Mesenchymal stem cell (in vitro differentiated cells and primary cell): ENCODE measurements at regions not wholly inside any gene's neighbourhood (a gene's known extent, or its start where the extent isn't known, plus 50 kb on each side); places are given as distances from the start of the nearest gene placed in this dataset.

Source experiments
- DNase-seq: peaks from one replicate; pipeline ENCODE4 v3.0.0-alpha.2; 2013
- H2AFZ ChIP-seq: one replicate; pipeline ENCODE4 v1.6.1; 2013; ENCODE audit warnings: low read depth, mild to moderate bottlenecking, control low read depth, inconsistent platforms, low read length, moderate library complexity
- H2AK5ac ChIP-seq: 2 replicates; pipeline ENCODE4 v1.6.1; 2013; ENCODE audit warnings: low read length, moderate library complexity, mild to moderate bottlenecking, inconsistent platforms; ENCODE audit not compliant: severe bottlenecking
- H2BK120ac ChIP-seq: one replicate; pipeline ENCODE4 v1.6.1; 2013; ENCODE audit warnings: low read depth, mild to moderate bottlenecking, inconsistent platforms, low read length, moderate library complexity
- H2BK12ac ChIP-seq, 2 experiments: one replicate each; pipeline ENCODE4 v1.6.1; 2013; ENCODE audit warnings: inconsistent platforms in 2 of 2, low read length in 2 of 2, mild to moderate bottlenecking in 2 of 2, moderate library complexity in 2 of 2, control low read depth in 1 of 2
- H2BK15ac ChIP-seq: one replicate; pipeline ENCODE4 v1.6.1; 2013; ENCODE audit warnings: mild to moderate bottlenecking, low read depth, inconsistent platforms; ENCODE audit not compliant: poor library complexity, severe bottlenecking
- H2BK5ac ChIP-seq: 2 replicates; pipeline ENCODE4 v1.6.1; 2013; ENCODE audit warnings: low read depth, mild to moderate bottlenecking, low read length, control low read depth, inconsistent platforms; ENCODE audit not compliant: poor library complexity, severe bottlenecking
- H3K14ac ChIP-seq, 2 experiments: one replicate each; pipeline ENCODE4 v1.6.1; 2013; ENCODE audit warnings: inconsistent platforms in 2 of 2, low read length in 2 of 2, control low read depth in 1 of 2, mild to moderate bottlenecking in 1 of 2, moderate library complexity in 1 of 2
- H3K18ac ChIP-seq, 2 experiments: one replicate each; pipeline ENCODE4 v1.6.1; 2013; ENCODE audit warnings: inconsistent platforms in 2 of 2, low read length in 2 of 2, control low read depth in 1 of 2, low read depth in 1 of 2, mild to moderate bottlenecking in 1 of 2
- H3K23ac ChIP-seq, 2 experiments: one replicate each; pipeline ENCODE4 v1.6.1; 2013; ENCODE audit warnings: inconsistent platforms in 2 of 2, low read length in 2 of 2, mild to moderate bottlenecking in 2 of 2, moderate library complexity in 2 of 2, control low read depth in 1 of 2
- H3K27ac ChIP-seq: 2 replicates; pipeline ENCODE4 v1.5.1; 2013; ENCODE audit warnings: mild to moderate bottlenecking, moderate library complexity, low read length, control low read depth, inconsistent platforms; ENCODE audit not compliant: poor library complexity, severe bottlenecking
- H3K27me3 ChIP-seq, 2 experiments: 2 replicates each; pipeline versions ENCODE4 v1.6.1 to v1.7.0; 2013; ENCODE audit warnings: low read length in 2 of 2, mild to moderate bottlenecking in 2 of 2, moderate library complexity in 2 of 2, control low read depth in 1 of 2, inconsistent platforms in 1 of 2; ENCODE audit not compliant: control insufficient read depth in 1 of 2, insufficient read depth in 1 of 2
- H3K36me3 ChIP-seq, 2 experiments: 2 replicates each; pipeline versions ENCODE4 v1.6.1 to v1.7.0; 2013; ENCODE audit warnings: low read length in 2 of 2, control low read depth in 1 of 2, inconsistent platforms in 1 of 2, low read depth in 1 of 2, mild to moderate bottlenecking in 1 of 2; ENCODE audit not compliant: insufficient read depth in 2 of 2, control insufficient read depth in 1 of 2
- H3K4ac ChIP-seq, 2 experiments: one replicate each; pipeline ENCODE4 v1.6.1; 2013; ENCODE audit warnings: inconsistent platforms in 2 of 2, low read length in 2 of 2, mild to moderate bottlenecking in 2 of 2, moderate library complexity in 2 of 2, control low read depth in 1 of 2, low read depth in 1 of 2
- H3K4me1 ChIP-seq: 2 replicates; pipeline ENCODE4 v1.6.1; 2013; ENCODE audit warnings: low read depth, low read length, control low read depth; ENCODE audit not compliant: control insufficient read depth, insufficient read depth
- H3K4me2 ChIP-seq: 2 replicates; pipeline ENCODE4 v1.6.1; 2013; ENCODE audit warnings: low read length, mild to moderate bottlenecking, inconsistent platforms; ENCODE audit not compliant: poor library complexity, severe bottlenecking
- H3K4me3 ChIP-seq, 2 experiments: 2 replicates each; pipeline versions ENCODE4 v1.5.1 to v1.7.0; 2013; ENCODE audit warnings: low read length in 2 of 2, mild to moderate bottlenecking in 2 of 2, control low read depth in 1 of 2, low read depth in 1 of 2; ENCODE audit not compliant: insufficient read depth in 1 of 2
- H3K79me1 ChIP-seq: replicated peaks from 2 replicates; pipeline ENCODE4 v1.6.1; 2013; ENCODE audit warnings: mild to moderate bottlenecking, control low read depth, low read length, inconsistent platforms; ENCODE audit not compliant: poor library complexity, severe bottlenecking
- H3K9ac ChIP-seq: 2 replicates; pipeline ENCODE4 v1.7.0; 2013; ENCODE audit warnings: mild to moderate bottlenecking, low read length, moderate library complexity
- H3K9me3 ChIP-seq: 2 replicates; pipeline ENCODE4 v1.7.0; 2013; ENCODE audit warnings: mild to moderate bottlenecking, low read length; ENCODE audit not compliant: control insufficient read depth
- H4K8ac ChIP-seq: one replicate; pipeline ENCODE4 v1.6.1; 2013; ENCODE audit warnings: inconsistent platforms, mild to moderate bottlenecking, low read length, moderate library complexity
- H4K91ac ChIP-seq: one replicate; pipeline ENCODE4 v1.6.1; 2013; ENCODE audit warnings: mild to moderate bottlenecking, low read length, inconsistent platforms
- WGBS: methylation state at CpG from one replicate; pipeline ENCODE4 v1.1.7; 2013; ENCODE audit warnings: mixed read lengths; 5-methylcytosine and 5-hydroxymethylcytosine counted together

DNA sequence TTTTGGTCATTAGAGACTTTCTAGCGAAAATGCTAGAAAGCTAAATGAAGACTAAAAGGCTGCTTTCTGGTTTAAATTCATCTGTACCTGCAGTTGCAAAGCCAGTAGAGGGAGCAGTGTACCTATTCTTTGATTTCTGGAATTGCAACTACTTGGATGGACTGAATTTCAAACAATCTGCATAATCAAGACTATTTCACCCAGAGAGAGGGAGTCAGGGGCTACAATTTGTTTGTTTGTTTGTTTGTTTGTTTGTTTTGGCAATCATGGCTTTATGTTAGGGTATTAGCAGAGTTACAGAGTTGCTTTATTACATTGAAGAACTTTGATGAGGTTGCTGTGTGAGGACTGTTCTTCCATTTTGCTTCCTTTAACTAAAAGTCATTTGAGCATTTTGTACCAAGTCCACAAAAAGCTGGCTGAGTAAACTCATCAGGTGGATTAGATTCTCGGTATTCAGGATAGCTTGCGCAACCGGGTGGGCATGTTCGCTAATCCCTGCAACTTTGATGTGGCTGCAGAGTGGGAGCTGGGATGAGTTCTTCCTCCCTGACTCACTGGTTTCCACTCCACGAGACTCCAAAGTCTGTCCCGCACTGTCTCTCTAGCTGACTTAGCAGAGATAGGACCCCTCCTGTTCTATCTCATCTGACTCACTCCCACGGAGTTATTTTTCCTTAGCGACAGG lies 80.0 kb upstream of the TUT7 start:
- no peak overlapping the region for H3K23ac ChIP-seq
- H3K4me3 ChIP-seq = peak overlapping the region in 1 of 2 experiments; percentile 67
- no peak overlapping the region for H2BK12ac ChIP-seq
- H2AFZ ChIP-seq = no peak overlapping the region
- DNase-seq = peak; percentile 80
- peak overlapping the region; percentile 84 for H3K27ac ChIP-seq
- H3K9ac ChIP-seq = peak overlapping the region; percentile 79
- peak overlapping the region; percentile 66 for H3K4me2 ChIP-seq
- H4K8ac ChIP-seq = no peak overlapping the region
- H2BK15ac ChIP-seq = no peak overlapping the region
- peak overlapping the region in 1 of 2 experiments; percentile 62 for H3K18ac ChIP-seq
- H4K91ac ChIP-seq = no peak overlapping the region
- no peak overlapping the region for H3K14ac ChIP-seq
- no peak overlapping the region for H2BK120ac ChIP-seq
- 20% methylated on average over 9 of the region's 9 CpGs for WGBS
- H3K79me1 ChIP-seq = no peaks in the 10 kb centered on the region
- H3K36me3 ChIP-seq = no peaks in the 10 kb centered on the region
- no peak overlapping the region for H3K4ac ChIP-seq
- H3K9me3 ChIP-seq = peaks cover 12% of the 10 kb centered on the region
- no peaks in the 10 kb centered on the region for H3K27me3 ChIP-seq
- H2BK5ac ChIP-seq = peak overlapping the region; percentile 31
- H3K4me1 ChIP-seq = peaks cover 3% of the 10 kb centered on the region
- no peak overlapping the region for H2AK5ac ChIP-seq

- 68% methylated on average over 10 of the region's 10 CpGs for WGBS
- Histone ChIP-seq H2BK12ac (no peak overlapping the region), H3K4me2 (no peak overlapping the region), H3K27ac (no peak overlapping the region), H3K4me3 (peak overlapping the region in 1 of 2 experiments; percentile 41), H3K9ac (peak overlapping the region; percentile 52), H3K36me3 (no peaks in the 10 kb centered on the region), H2AFZ (no peak overlapping the region), H4K91ac (no peak overlapping the region), H3K27me3 (no peaks in the 10 kb centered on the region), H3K4ac (no peak overlapping the region), H3K79me1 (no peaks in the 10 kb centered on the region), H3K4me1 (no peaks in the 10 kb centered on the region), H2BK5ac (no peak overlapping the region), H3K14ac (no peak overlapping the region), H3K9me3 (no peaks in the 10 kb centered on the region), H2AK5ac (no peak overlapping the region), H2BK120ac (no peak overlapping the region), H2BK15ac (no peak overlapping the region), H4K8ac (no peak overlapping the region), H3K23ac (no peak overlapping the region), H3K18ac (no peak overlapping the region)
- no peak for DNase-seq
These were observed 70.2 kb upstream of the TUT7 start for GRCh38 chr9:86424251-86424891.

DNA sequence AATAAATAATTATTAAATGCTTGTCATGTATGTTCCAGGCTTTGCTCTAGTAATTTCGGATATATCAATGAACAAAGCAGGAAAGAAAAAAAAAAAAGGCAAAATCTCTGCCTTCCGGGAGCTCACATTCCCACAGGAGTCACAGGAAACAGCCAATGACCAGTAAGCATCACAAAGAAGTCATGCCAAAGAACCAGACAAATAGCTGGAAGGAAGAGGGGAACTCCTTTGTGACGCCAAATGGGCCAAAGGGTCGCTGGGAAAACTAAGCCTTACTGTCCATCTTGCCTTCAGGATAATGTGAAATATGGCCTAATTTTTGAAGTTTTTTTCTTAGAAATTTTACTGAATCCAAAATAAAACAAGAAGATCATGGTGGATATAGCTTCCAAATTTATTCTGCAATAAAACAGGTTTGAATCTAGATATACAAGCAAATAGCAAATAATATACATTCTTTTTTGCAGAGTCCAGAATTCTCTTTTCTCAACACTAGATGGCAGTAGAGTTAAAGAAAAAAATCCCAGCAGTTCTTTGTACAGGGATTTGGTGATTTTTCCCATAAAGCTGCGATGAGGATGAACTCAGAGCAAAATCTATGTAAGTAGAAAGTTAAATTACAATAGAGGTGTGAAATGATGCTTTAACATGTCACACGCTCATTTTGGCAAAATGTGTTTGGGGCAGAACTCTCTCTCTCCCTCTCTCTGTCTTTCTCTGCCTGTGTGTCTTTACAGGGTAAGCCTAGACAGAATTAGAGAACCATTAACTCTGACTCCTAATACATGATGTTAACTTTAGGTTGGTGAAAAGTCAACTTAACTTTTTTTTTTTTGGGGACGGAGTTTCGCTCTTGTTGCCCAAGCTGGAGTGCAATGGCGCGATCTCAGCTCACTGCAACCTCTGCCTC lies 60.0 kb upstream of the TUT7 start:
- no peak overlapping the region for H4K8ac ChIP-seq
- no peak overlapping the region for H2BK5ac ChIP-seq
- H4K91ac ChIP-seq = no peak overlapping the region
- H2BK120ac ChIP-seq = no peak overlapping the region
- no peaks in the 10 kb centered on the region for H3K36me3 ChIP-seq
- H3K4me1 ChIP-seq = no peaks in the 10 kb centered on the region
- H3K23ac ChIP-seq = no peak overlapping the region
- H3K4me3 ChIP-seq = no peak overlapping the region
- DNase-seq = peak; percentile 50
- WGBS = 80% methylated on average over 10 of the region's 10 CpGs
- H3K4ac ChIP-seq = no peak overlapping the region
- no peak overlapping the region for H3K18ac ChIP-seq
- no peak overlapping the region for H2AFZ ChIP-seq
- H2AK5ac ChIP-seq = no peak overlapping the region
- no peak overlapping the region for H3K4me2 ChIP-seq
- H2BK12ac ChIP-seq = no peak overlapping the region
- no peak overlapping the region for H2BK15ac ChIP-seq
- no peak overlapping the region for H3K27ac ChIP-seq
- no peaks in the 10 kb centered on the region for H3K9me3 ChIP-seq
- H3K14ac ChIP-seq = no peak overlapping the region
- peak overlapping the region; percentile 25 for H3K9ac ChIP-seq
- H3K79me1 ChIP-seq = no peaks in the 10 kb centered on the region
- H3K27me3 ChIP-seq = no peaks in the 10 kb centered on the region

- H3K4me2 ChIP-seq = no peak overlapping the region
- no peak overlapping the region for H2BK5ac ChIP-seq
- no peak overlapping the region for H3K27ac ChIP-seq
- no peak overlapping the region for H2AK5ac ChIP-seq
- no peaks in the 10 kb centered on the region for H3K9me3 ChIP-seq
- H2BK12ac ChIP-seq = no peak overlapping the region
- H3K4me3 ChIP-seq = no peak overlapping the region
- H3K23ac ChIP-seq = no peak overlapping the region
- no peaks in the 10 kb centered on the region for H3K36me3 ChIP-seq
- H3K14ac ChIP-seq = no peak overlapping the region
- H3K9ac ChIP-seq = no peak overlapping the region
- no peaks in the 10 kb centered on the region for H3K79me1 ChIP-seq
- H3K4ac ChIP-seq = no peak overlapping the region
- H3K27me3 ChIP-seq = no peaks in the 10 kb centered on the region
- no peak for DNase-seq
- H2BK120ac ChIP-seq = no peak overlapping the region
- H4K91ac ChIP-seq = no peak overlapping the region
- H3K4me1 ChIP-seq = peaks cover 10% of the 10 kb centered on the region
- 71% methylated on average over 5 of the region's 5 CpGs for WGBS
- no peak overlapping the region for H2AFZ ChIP-seq
- H2BK15ac ChIP-seq = no peak overlapping the region
- no peak overlapping the region for H3K18ac ChIP-seq
- H4K8ac ChIP-seq = no peak overlapping the region
These were observed 56.1 kb upstream of the TUT7 start for GRCh38 chr9:86410281-86410680.
